ENCODE measurements at regions not wholly inside any gene's neighbourhood (a gene's known extent, or its start where the extent isn't known, plus 50 kb on each side); places are given as distances from the start of the nearest gene placed in this dataset.

DNA sequence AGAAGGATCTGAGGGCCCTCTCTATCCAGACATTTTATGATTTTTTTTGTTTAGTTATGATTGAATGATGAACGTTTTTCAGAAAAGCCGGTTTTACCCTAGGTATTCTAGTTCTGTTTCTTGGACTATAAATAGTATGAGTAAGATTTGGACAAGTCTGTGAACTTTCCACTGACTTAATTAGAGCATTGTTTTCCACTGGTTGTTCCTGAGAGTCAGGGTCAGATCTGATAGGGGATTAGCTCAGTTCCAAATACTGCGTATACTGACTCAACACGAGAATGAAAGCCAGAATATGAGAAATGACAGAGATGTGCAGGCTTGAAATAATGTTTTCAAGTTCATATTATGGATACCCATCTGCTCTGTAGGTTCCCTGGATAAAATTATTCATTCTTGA is 361.6 kb downstream of the AEBP2 start:
- TF ChIP-seq, protein P1, sequence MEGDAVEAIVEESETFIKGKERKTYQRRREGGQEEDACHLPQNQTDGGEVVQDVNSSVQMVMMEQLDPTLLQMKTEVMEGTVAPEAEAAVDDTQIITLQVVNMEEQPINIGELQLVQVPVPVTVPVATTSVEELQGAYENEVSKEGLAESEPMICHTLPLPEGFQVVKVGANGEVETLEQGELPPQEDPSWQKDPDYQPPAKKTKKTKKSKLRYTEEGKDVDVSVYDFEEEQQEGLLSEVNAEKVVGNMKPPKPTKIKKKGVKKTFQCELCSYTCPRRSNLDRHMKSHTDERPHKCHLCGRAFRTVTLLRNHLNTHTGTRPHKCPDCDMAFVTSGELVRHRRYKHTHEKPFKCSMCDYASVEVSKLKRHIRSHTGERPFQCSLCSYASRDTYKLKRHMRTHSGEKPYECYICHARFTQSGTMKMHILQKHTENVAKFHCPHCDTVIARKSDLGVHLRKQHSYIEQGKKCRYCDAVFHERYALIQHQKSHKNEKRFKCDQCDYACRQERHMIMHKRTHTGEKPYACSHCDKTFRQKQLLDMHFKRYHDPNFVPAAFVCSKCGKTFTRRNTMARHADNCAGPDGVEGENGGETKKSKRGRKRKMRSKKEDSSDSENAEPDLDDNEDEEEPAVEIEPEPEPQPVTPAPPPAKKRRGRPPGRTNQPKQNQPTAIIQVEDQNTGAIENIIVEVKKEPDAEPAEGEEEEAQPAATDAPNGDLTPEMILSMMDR (conservative IDR thresholded peaks at IDR 0.05 in 1 of 2, IDR thresholded peaks at IDR 0.05 in 1 of 2; ENCODE audit: extremely low read depth in 1 of 2, insufficient read depth in 1 of 2, low read depth in 1 of 2, low read length in 2 of 2), result no peak
- no peak for TF ChIP-seq EZH2 (IDR thresholded peaks at IDR 0.05; ENCODE audit: borderline replicate concordance, low read length)

All from mammary epithelial cell (primary cell).